ENCODE measurements at regions not wholly inside any gene's neighbourhood (a gene's known extent, or its start where the extent isn't known, plus 50 kb on each side); places are given as distances from the start of the nearest gene placed in this dataset.
A peak's percentile ranks its signal among the peaks of the same experiment; 100 is the strongest.

GRCh38 chr1:53390736-53391135 is 62.9 kb upstream of the LRP8 start:
- peaks cover 12% of the 10 kb centered on the region for H3K9me3 ChIP-seq (replicated peaks)
- no peak for TF ChIP-seq CTCF (IDR thresholded peaks at IDR 0.05; ENCODE audit: borderline replicate concordance)
- peaks cover 21% of the 10 kb centered on the region for H3K27me3 ChIP-seq (ENCODE audit: low read depth)
- no peak overlapping the region for H3K27ac ChIP-seq (replicated peaks)
- DNase-seq: no peak
- intact Hi-C loops (cut with micrococcal nuclease): loop anchor here (5.0 kb wide), 1 partner anchor 113 kb away; no protein-coding TSS in a partner anchor
- H3K4me1 ChIP-seq: no peaks in the 10 kb centered on the region
- no peaks in the 10 kb centered on the region for H3K36me3 ChIP-seq
- no peak overlapping the region for H3K4me3 ChIP-seq

GRCh38 chr1:53391296-53391695 is 63.4 kb upstream of the LRP8 start:
- Histone ChIP-seq H3K4me3 (no peak overlapping the region), H3K27ac (replicated peaks) (no peak overlapping the region), H3K36me3 (no peaks in the 10 kb centered on the region), H3K4me1 (no peaks in the 10 kb centered on the region), H3K27me3 (ENCODE audit: low read depth) (peaks cover 26% of the 10 kb centered on the region), H3K9me3 (replicated peaks) (peaks cover 12% of the 10 kb centered on the region)
- TF ChIP-seq CTCF (IDR thresholded peaks at IDR 0.05; ENCODE audit: borderline replicate concordance): no peak
- DNase-seq: no peak
- intact Hi-C loops (cut with micrococcal nuclease): loop anchor here (5.0 kb wide), 1 partner anchor 114 kb away; no protein-coding TSS in a partner anchor

- no peak overlapping the region for H3K27ac ChIP-seq (replicated peaks)
- H3K4me3 ChIP-seq: no peak overlapping the region
- intact Hi-C loops (cut with micrococcal nuclease): loop anchor here (5.0 kb wide), 1 partner anchor 115 kb away; no protein-coding TSS in a partner anchor
- TF ChIP-seq CTCF (IDR thresholded peaks at IDR 0.05; ENCODE audit: borderline replicate concordance): no peak
- H3K9me3 ChIP-seq (replicated peaks): peaks cover 8% of the 10 kb centered on the region
- DNase-seq: no peak
- no peaks in the 10 kb centered on the region for H3K36me3 ChIP-seq
- no peaks in the 10 kb centered on the region for H3K4me1 ChIP-seq
- H3K27me3 ChIP-seq (ENCODE audit: low read depth): peaks cover 30% of the 10 kb centered on the region
These were observed 64.1 kb upstream of the LRP8 start for GRCh38 chr1:53391982-53392381.

- DNase-seq: no peak
- intact Hi-C loops (cut with micrococcal nuclease): loop anchor here (5.0 kb wide), 1 partner anchor 115 kb away; no protein-coding TSS in a partner anchor
- no peak for TF ChIP-seq CTCF (IDR thresholded peaks at IDR 0.05; ENCODE audit: borderline replicate concordance)
These were observed 64.6 kb upstream of the LRP8 start for GRCh38 chr1:53392460-53392859.

GRCh38 chr1:53393325-53393792 is 65.5 kb upstream of the LRP8 start:
- no peaks in the 10 kb centered on the region for H3K36me3 ChIP-seq
- H3K27ac ChIP-seq (replicated peaks): no peak overlapping the region
- no peaks in the 10 kb centered on the region for H3K9me3 ChIP-seq (replicated peaks)
- TF ChIP-seq CTCF (IDR thresholded peaks at IDR 0.05; ENCODE audit: borderline replicate concordance): peak; percentile 94
- no peaks in the 10 kb centered on the region for H3K4me1 ChIP-seq
- peaks cover 37% of the 10 kb centered on the region for H3K27me3 ChIP-seq (ENCODE audit: low read depth)
- DNase-seq: peak; percentile 73
- H3K4me3 ChIP-seq: no peak overlapping the region
- intact Hi-C loops (cut with micrococcal nuclease): loop anchor here (5.0 kb wide), 1 partner anchor 116 kb away; no protein-coding TSS in a partner anchor

More at GRCh38 chr1:53392460-53392859, 64.6 kb upstream of the LRP8 start:
- Histone ChIP-seq H3K36me3 (no peaks in the 10 kb centered on the region), H3K9me3 (replicated peaks) (peaks cover 3% of the 10 kb centered on the region), H3K4me1 (no peaks in the 10 kb centered on the region), H3K27ac (replicated peaks) (no peak overlapping the region), H3K4me3 (no peak overlapping the region), H3K27me3 (ENCODE audit: low read depth) (peaks cover 35% of the 10 kb centered on the region)
